Mammary epithelial cell (primary cell): ENCODE measurements at regions not wholly inside any gene's neighbourhood (a gene's known extent, or its start where the extent isn't known, plus 50 kb on each side); places are given as distances from the start of the nearest gene placed in this dataset.

Experiments used
- EZH2 ChIP-seq: IDR thresholded peaks from 2 replicates; pipeline ENCODE4 v1.6.1; 2012; ENCODE audit warnings: low read length, inconsistent platforms, borderline replicate concordance
- TF ChIP-seq, protein P1 (sequence below), 2 donors: IDR thresholded peaks in 1 of 2; conservative IDR thresholded peaks in 1 of 2; 2 replicates each; pipeline ENCODE4 v1.5.1; 2011 to 2012; ENCODE audit warnings: inconsistent platforms in 2 of 2, low read length in 2 of 2, mild to moderate bottlenecking in 2 of 2, control low read depth in 1 of 2, low read depth in 1 of 2; ENCODE audit not compliant: insufficient read depth in 1 of 2; ENCODE audit errors: extremely low read depth in 1 of 2

- no peak for TF ChIP-seq EZH2
- TF ChIP-seq, protein P1, sequence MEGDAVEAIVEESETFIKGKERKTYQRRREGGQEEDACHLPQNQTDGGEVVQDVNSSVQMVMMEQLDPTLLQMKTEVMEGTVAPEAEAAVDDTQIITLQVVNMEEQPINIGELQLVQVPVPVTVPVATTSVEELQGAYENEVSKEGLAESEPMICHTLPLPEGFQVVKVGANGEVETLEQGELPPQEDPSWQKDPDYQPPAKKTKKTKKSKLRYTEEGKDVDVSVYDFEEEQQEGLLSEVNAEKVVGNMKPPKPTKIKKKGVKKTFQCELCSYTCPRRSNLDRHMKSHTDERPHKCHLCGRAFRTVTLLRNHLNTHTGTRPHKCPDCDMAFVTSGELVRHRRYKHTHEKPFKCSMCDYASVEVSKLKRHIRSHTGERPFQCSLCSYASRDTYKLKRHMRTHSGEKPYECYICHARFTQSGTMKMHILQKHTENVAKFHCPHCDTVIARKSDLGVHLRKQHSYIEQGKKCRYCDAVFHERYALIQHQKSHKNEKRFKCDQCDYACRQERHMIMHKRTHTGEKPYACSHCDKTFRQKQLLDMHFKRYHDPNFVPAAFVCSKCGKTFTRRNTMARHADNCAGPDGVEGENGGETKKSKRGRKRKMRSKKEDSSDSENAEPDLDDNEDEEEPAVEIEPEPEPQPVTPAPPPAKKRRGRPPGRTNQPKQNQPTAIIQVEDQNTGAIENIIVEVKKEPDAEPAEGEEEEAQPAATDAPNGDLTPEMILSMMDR (conservative IDR thresholded peaks at IDR 0.05 in 1 of 2, IDR thresholded peaks at IDR 0.05 in 1 of 2; ENCODE audit: extremely low read depth in 1 of 2, insufficient read depth in 1 of 2, low read depth in 1 of 2, low read length in 2 of 2), result no peak
These were observed 103.7 kb upstream of the CLMP start for GRCh38 chr11:123298488-123299447.
